H1 (cell line): ENCODE measurements at regions not wholly inside any gene's neighbourhood (a gene's known extent, or its start where the extent isn't known, plus 50 kb on each side); places are given as distances from the start of the nearest gene placed in this dataset.

ENCODE experiments used
- CBX5 ChIP-seq: fragments of 300-800, 300-1000 bp; sonication (generic); IDR thresholded peaks from 2 replicates; pipeline ENCODE4 v1.7.1; 2016; ENCODE audit warnings: antibody characterized with exemption, low read length, low read depth
- CHD1 ChIP-seq: IDR thresholded peaks from 2 replicates; pipeline ENCODE4 v1.6.1; 2012; ENCODE audit warnings: low read depth, low read length, improper control_type of control experiment
- CHD2 ChIP-seq: IDR thresholded peaks from 2 replicates; pipeline ENCODE4 v1.6.1; 2012; ENCODE audit warnings: low read length, improper control_type of control experiment
- CTCF ChIP-seq, 3 experiments: IDR thresholded peaks; 1 replicate in 2 of 3; 2 replicates in 1 of 3; pipeline versions ENCODE4 v1.5.1 to v1.6.1; 2011; ENCODE audit warnings: low read length in 3 of 3, mild to moderate bottlenecking in 3 of 3, inconsistent platforms in 2 of 3, low read depth in 1 of 3, moderate library complexity in 1 of 3; ENCODE audit not compliant: insufficient read depth in 1 of 3; ENCODE audit errors: control extremely low read depth in 1 of 3
- HDAC6 ChIP-seq: IDR thresholded peaks from one replicate; pipeline ENCODE4 v1.7.1; 2012; ENCODE audit warnings: low read depth, mild to moderate bottlenecking, inconsistent platforms, low read length, moderate library complexity
- JUND ChIP-seq: IDR thresholded peaks from 2 replicates; pipeline ENCODE4 v1.6.1; 2011; ENCODE audit warnings: mild to moderate bottlenecking, improper control_type of control experiment, low read length
- POLR2A ChIP-seq, 2 experiments: IDR thresholded peaks; 1 replicate in 1 of 2; 2 replicates in 1 of 2; pipeline ENCODE4 v1.6.1; 2011; ENCODE audit warnings: low read depth in 2 of 2, low read length in 2 of 2, mild to moderate bottlenecking in 2 of 2; ENCODE audit errors: control extremely low read depth in 1 of 2
- POLR2AphosphoS5 ChIP-seq: IDR thresholded peaks from 2 replicates; pipeline ENCODE4 v1.6.1; 2011; ENCODE audit warnings: low read depth, low read length
- RFX5 ChIP-seq: IDR thresholded peaks from 2 replicates; pipeline ENCODE4 v1.6.1; 2011; ENCODE audit warnings: low read depth, low read length, improper control_type of control experiment, borderline replicate concordance
- RXRA ChIP-seq: IDR thresholded peaks from 2 replicates; pipeline ENCODE4 v1.6.1; 2011; ENCODE audit warnings: low read depth, mild to moderate bottlenecking, low read length, moderate library complexity; ENCODE audit not compliant: insufficient read depth
- SP1 ChIP-seq: IDR thresholded peaks from 2 replicates; pipeline ENCODE4 v1.6.1; 2011; ENCODE audit warnings: low read depth, low read length
- ZNF274 ChIP-seq: IDR thresholded peaks from 2 replicates; pipeline ENCODE4 v1.7.0; 2012; ENCODE audit warnings: low read length, borderline replicate concordance; ENCODE audit errors: extremely low read depth

GRCh38 chr21:35294231-35294898 is 245.3 kb upstream of the RUNX1 start:
- TF ChIP-seq CTCF (IDR thresholded peaks at IDR 0.05; ENCODE audit: control extremely low read depth in 1 of 3, insufficient read depth in 1 of 3, low read depth in 1 of 3, low read length in 3 of 3) (no peak), RFX5 (no peak), CHD1 (no peak), POLR2A (IDR thresholded peaks at IDR 0.05; ENCODE audit: control extremely low read depth in 1 of 2, low read depth in 2 of 2, low read length in 2 of 2) (no peak), ZNF274 (no peak), CBX5 (no peak), CHD2 (no peak), RXRA (no peak), POLR2AphosphoS5 (no peak), HDAC6 (no peak), JUND (no peak), SP1 (no peak)
